CD14-positive monocyte (primary cell): ENCODE measurements at regions not wholly inside any gene's neighbourhood (a gene's known extent, or its start where the extent isn't known, plus 50 kb on each side); places are given as distances from the start of the nearest gene placed in this dataset.

Experiments used
- DNase-seq, 3 donors: peaks; one replicate each; pipeline ENCODE4 v3.0.0-alpha.2; 2011 to 2022
- H2AFZ ChIP-seq: 2 replicates; pipeline ENCODE4 v1.6.0; 2012; ENCODE audit warnings: mild to moderate bottlenecking, low read depth, low read length, inconsistent platforms; ENCODE audit not compliant: insufficient read depth, poor library complexity, severe bottlenecking
- H3K27ac ChIP-seq, 2 donors: 1 replicate in 1 of 2; 2 replicates in 1 of 2; pipeline ENCODE4 v1.5.1; 2012 to 2013; ENCODE audit warnings: low read length in 2 of 2, control low read depth in 1 of 2, inconsistent platforms in 1 of 2, low read depth in 1 of 2, mild to moderate bottlenecking in 1 of 2
- H3K27me3 ChIP-seq, 2 donors: one replicate each; pipeline versions ENCODE4 v1.6.0 to v1.6.1; 2011 to 2013; ENCODE audit warnings: low read length in 2 of 2; ENCODE audit not compliant: control insufficient read depth in 2 of 2, insufficient read depth in 2 of 2
- H3K36me3 ChIP-seq, 2 donors: replicated peaks in 1 of 2; 1 replicate in 1 of 2; 2 replicates in 1 of 2; pipeline versions ENCODE4 v1.5.1 to v1.6.1; 2012 to 2013; ENCODE audit warnings: low read length in 2 of 2, control low read depth in 1 of 2, inconsistent platforms in 1 of 2, mild to moderate bottlenecking in 1 of 2; ENCODE audit not compliant: insufficient read depth in 2 of 2, control insufficient read depth in 1 of 2
- H3K4me1 ChIP-seq, 2 donors: 1 replicate in 1 of 2; 2 replicates in 1 of 2; pipeline versions ENCODE4 v1.5.1 to v1.6.1; 2012 to 2013; ENCODE audit warnings: low read length in 2 of 2, control low read depth in 1 of 2, inconsistent platforms in 1 of 2, mild to moderate bottlenecking in 1 of 2, moderate library complexity in 1 of 2; ENCODE audit not compliant: insufficient read depth in 2 of 2, control insufficient read depth in 1 of 2
- H3K4me2 ChIP-seq: replicated peaks from 2 replicates; pipeline ENCODE3; 2012; ENCODE audit warnings: low read length, moderate library complexity, mild to moderate bottlenecking; ENCODE audit not compliant: poor library complexity, severe bottlenecking; ENCODE audit errors: extremely low read depth
- H3K4me3 ChIP-seq, 3 experiments: fragments of 200-600 bp in 1 of 3; sonication (generic) in 1 of 3; replicated peaks in 1 of 3; 1 replicate in 2 of 3; 2 replicates in 1 of 3; pipeline ENCODE4 v1.5.1; 2011 to 2013; ENCODE audit warnings: low read length in 3 of 3, mild to moderate bottlenecking in 3 of 3, control low read depth in 2 of 3, low read depth in 2 of 3, inconsistent platforms in 1 of 3, moderate library complexity in 1 of 3
- H3K79me2 ChIP-seq: 2 replicates; pipeline ENCODE4 v1.6.0; 2012; ENCODE audit warnings: mild to moderate bottlenecking, control low read depth, inconsistent platforms, low read length, moderate library complexity; ENCODE audit not compliant: insufficient read depth
- H3K9ac ChIP-seq: 2 replicates; pipeline ENCODE4 v1.6.0; 2017; ENCODE audit warnings: low read length, mild to moderate bottlenecking; ENCODE audit not compliant: insufficient read depth, poor library complexity, severe bottlenecking
- H3K9me3 ChIP-seq, 2 donors: replicated peaks in 1 of 2; 1 replicate in 1 of 2; 2 replicates in 1 of 2; pipeline versions ENCODE4 v1.5.1 to v1.6.1; 2012 to 2013; ENCODE audit warnings: low read length in 2 of 2, control low read depth in 1 of 2; ENCODE audit not compliant: control insufficient read depth in 1 of 2, insufficient read depth in 1 of 2
- H4K20me1 ChIP-seq: 2 replicates; pipeline ENCODE4 v1.6.0; 2012; ENCODE audit warnings: mild to moderate bottlenecking, low read length, control low read depth, moderate library complexity; ENCODE audit not compliant: insufficient read depth
- H3K27ac Mint-ChIP-seq, 7 donors: one replicate each; pipeline ENCODE4 v1.8.0; 2020; ENCODE audit warnings: mild to moderate bottlenecking in 7 of 7, mixed read lengths in 7 of 7, moderate library complexity in 6 of 7, inconsistent platforms in 2 of 7
- H3K27me3 Mint-ChIP-seq, 3 donors: one replicate each; pipeline ENCODE4 v1.8.0; 2021 to 2022; ENCODE audit warnings: low read depth in 3 of 3, mild to moderate bottlenecking in 3 of 3, mixed read lengths in 3 of 3, moderate library complexity in 3 of 3, inconsistent platforms in 1 of 3
- H3K36me3 Mint-ChIP-seq, 2 donors: one replicate each; pipeline ENCODE4 v1.8.0; 2020; ENCODE audit warnings: mixed read lengths in 2 of 2, inconsistent platforms in 1 of 2, mild to moderate bottlenecking in 1 of 2
- H3K4me1 Mint-ChIP-seq: one replicate; pipeline ENCODE4 v1.8.0; 2020; ENCODE audit warnings: mild to moderate bottlenecking, mixed read lengths
- H3K4me3 Mint-ChIP-seq, 2 donors: one replicate each; pipeline ENCODE4 v1.8.0; 2020; ENCODE audit warnings: mild to moderate bottlenecking in 2 of 2, mixed read lengths in 2 of 2, moderate library complexity in 1 of 2
- H3K9me3 Mint-ChIP-seq, 7 donors: one replicate each; pipeline ENCODE4 v1.8.0; 2020 to 2022; ENCODE audit warnings: mixed read lengths in 7 of 7, mild to moderate bottlenecking in 6 of 7, moderate library complexity in 6 of 7, inconsistent platforms in 2 of 7
- CTCF ChIP-seq: fragments of 200-600 bp; IDR thresholded peaks from one replicate; pipeline ENCODE4 v1.8.0; 2022; ENCODE audit warnings: antibody characterized with exemption, mild to moderate bottlenecking
- WGBS: methylation state at CpG from one replicate; pipeline ENCODE4 v1.1.5; 2013; ENCODE audit warnings: missing lambda C conversion rate; ENCODE audit not compliant: insufficient coverage; 5-methylcytosine and 5-hydroxymethylcytosine counted together
- intact Hi-C, 2 donors: fragments of 100-400 bp; cut with micrococcal nuclease; formaldehyde crosslinking; loops; one replicate each; pipeline versions ENCODE4 v1.15.0 to v1.15.1; 2023

GRCh38 chr13:64428196-64428595 is 2801.9 kb downstream of the PCDH9 start:
- TF ChIP-seq CTCF = no peak
- intact Hi-C loops = no loop called here
- no peaks in the 10 kb centered on the region for H3K27me3 ChIP-seq

GRCh38 chr13:64423467-64423866 is 2806.7 kb downstream of the PCDH9 start:
- no peaks in the 10 kb centered on the region for H3K36me3 Mint-ChIP-seq
- H3K4me1 Mint-ChIP-seq = no peaks in the 10 kb centered on the region
- H3K27ac Mint-ChIP-seq = no peak overlapping the region
- H3K4me3 ChIP-seq = no peak overlapping the region
- intact Hi-C loops = no loop called here
- H3K4me1 ChIP-seq = no peaks in the 10 kb centered on the region
- WGBS = no CpG with 5 or more reads among the region's 1 CpG
- no peak for TF ChIP-seq CTCF
- H3K27ac ChIP-seq = no peak overlapping the region
- no peak overlapping the region for H3K9ac ChIP-seq
- H3K9me3 Mint-ChIP-seq = peaks cover 0 to 4% (median 2%) of the 10 kb centered on the region in 7 donors
- H3K36me3 ChIP-seq = no peaks in the 10 kb centered on the region
- no peak overlapping the region for H2AFZ ChIP-seq
- H3K4me3 Mint-ChIP-seq = no peak overlapping the region
- H3K9me3 ChIP-seq = no peaks in the 10 kb centered on the region
- H3K79me2 ChIP-seq = no peaks in the 10 kb centered on the region
- no peak overlapping the region for H3K4me2 ChIP-seq
- H3K27me3 Mint-ChIP-seq = no peaks in the 10 kb centered on the region
- DNase-seq = no peak
- no peaks in the 10 kb centered on the region for H3K27me3 ChIP-seq
- H4K20me1 ChIP-seq = no peaks in the 10 kb centered on the region

More at GRCh38 chr13:64428196-64428595, 2801.9 kb downstream of the PCDH9 start:
- Histone ChIP-seq H3K36me3 (no peaks in the 10 kb centered on the region), H4K20me1 (no peaks in the 10 kb centered on the region), H3K9me3 (no peaks in the 10 kb centered on the region), H3K4me1 (no peaks in the 10 kb centered on the region), H3K4me2 (no peak overlapping the region), H3K9ac (no peak overlapping the region), H3K4me3 (no peak overlapping the region), H2AFZ (no peak overlapping the region), H3K27ac (no peak overlapping the region), H3K79me2 (no peaks in the 10 kb centered on the region)
- Mint-ChIP-seq H3K27me3 (no peaks in the 10 kb centered on the region), H3K4me1 (no peaks in the 10 kb centered on the region), H3K36me3 (no peaks in the 10 kb centered on the region), H3K4me3 (no peak overlapping the region), H3K9me3 (peaks cover 0 to 4% (median 2%) of the 10 kb centered on the region in 7 donors), H3K27ac (no peak overlapping the region)
- no peak for DNase-seq
